ENCODE measurements at regions not wholly inside any gene's neighbourhood (a gene's known extent, or its start where the extent isn't known, plus 50 kb on each side); places are given as distances from the start of the nearest gene placed in this dataset.

- Histone ChIP-seq H3K36me3 (ENCODE audit: control insufficient read depth, insufficient read depth, low read length) (no peaks in the 10 kb centered on the region), H3K4me3 (ENCODE audit: low read depth, low read length) (no peak overlapping the region), H3K9ac (ENCODE audit: low read length) (no peak overlapping the region), H3K9me3 (ENCODE audit: control insufficient read depth, insufficient read depth, low read depth, low read length) (no peaks in the 10 kb centered on the region), H3K27me3 (ENCODE audit: control insufficient read depth, insufficient read depth, low read length) (no peaks in the 10 kb centered on the region), H3K4me1 (ENCODE audit: control insufficient read depth, insufficient read depth, low read length) (no peaks in the 10 kb centered on the region), H3K27ac (ENCODE audit: low read depth, low read length) (no peak overlapping the region)
Observed at GRCh38 chr19:31501427-31502195, 152.4 kb upstream of the TSHZ3 start.

DNA sequence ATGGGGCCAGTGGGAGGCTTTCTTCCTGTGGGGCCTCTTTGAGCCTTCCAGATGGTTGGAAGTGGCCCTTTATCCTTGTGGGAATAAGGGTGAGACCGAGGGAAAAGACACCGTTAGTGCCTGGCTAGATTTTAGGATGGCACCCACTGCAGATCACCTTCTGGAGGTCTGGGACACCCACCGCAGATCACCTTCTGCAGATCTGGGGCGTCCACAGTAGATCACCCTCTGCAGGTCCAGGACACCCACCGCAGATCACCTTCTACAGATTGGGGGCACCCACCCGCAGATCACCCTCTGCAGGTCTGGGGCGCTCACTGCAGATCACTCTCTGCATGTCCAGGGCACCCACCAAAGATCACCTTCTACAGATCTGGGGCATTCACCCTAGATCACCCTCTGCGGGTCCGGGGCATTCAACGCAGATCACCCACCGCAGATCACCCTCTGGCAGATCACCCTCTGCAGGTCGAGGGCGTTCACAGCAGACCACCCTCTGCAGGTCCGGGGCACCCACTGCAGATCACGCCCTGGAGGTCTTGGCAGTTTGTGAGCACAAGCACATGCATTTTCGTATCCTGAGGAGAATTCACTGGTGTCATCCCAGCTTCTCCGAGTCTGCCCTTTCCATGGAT, 153.4 kb upstream of the TSHZ3 start:
- Histone ChIP-seq H3K9me3 (ENCODE audit: control insufficient read depth, insufficient read depth, low read depth, low read length) (no peaks in the 10 kb centered on the region), H3K4me3 (ENCODE audit: low read depth, low read length) (no peak overlapping the region), H3K36me3 (ENCODE audit: control insufficient read depth, insufficient read depth, low read length) (no peaks in the 10 kb centered on the region), H3K4me1 (ENCODE audit: control insufficient read depth, insufficient read depth, low read length) (no peaks in the 10 kb centered on the region), H3K27ac (ENCODE audit: low read depth, low read length) (no peak overlapping the region), H3K9ac (ENCODE audit: low read length) (no peak overlapping the region), H3K27me3 (ENCODE audit: control insufficient read depth, insufficient read depth, low read length) (no peaks in the 10 kb centered on the region)

DNA sequence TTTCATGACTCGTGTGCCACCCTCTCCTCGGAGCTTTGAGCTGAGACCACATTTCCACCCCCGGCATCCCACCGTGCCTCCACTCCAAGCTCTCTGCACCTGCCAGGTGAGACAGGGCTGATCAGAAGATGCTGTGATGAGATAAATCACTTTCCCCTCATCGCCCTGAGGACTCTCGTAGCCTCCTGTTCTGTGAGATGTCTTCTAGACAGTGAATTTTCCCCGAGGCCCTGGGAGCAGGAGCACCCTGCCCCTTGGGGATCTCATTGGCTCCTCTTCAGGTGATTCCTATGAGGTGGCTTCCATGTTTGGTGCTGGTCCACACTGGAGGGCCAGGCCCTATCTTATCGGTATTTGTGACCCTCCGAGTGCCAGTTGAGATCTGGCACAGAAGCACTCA, 154.0 kb upstream of the TSHZ3 start:
- Histone ChIP-seq H3K27ac (ENCODE audit: low read depth, low read length) (no peak overlapping the region), H3K27me3 (ENCODE audit: control insufficient read depth, insufficient read depth, low read length) (no peaks in the 10 kb centered on the region), H3K9me3 (ENCODE audit: control insufficient read depth, insufficient read depth, low read depth, low read length) (no peaks in the 10 kb centered on the region), H3K4me1 (ENCODE audit: control insufficient read depth, insufficient read depth, low read length) (no peaks in the 10 kb centered on the region), H3K9ac (ENCODE audit: low read length) (no peak overlapping the region), H3K4me3 (ENCODE audit: low read depth, low read length) (no peak overlapping the region), H3K36me3 (ENCODE audit: control insufficient read depth, insufficient read depth, low read length) (no peaks in the 10 kb centered on the region)

GRCh38 chr19:31504221-31504620, 155.0 kb upstream of the TSHZ3 start:
- Histone ChIP-seq H3K4me1 (ENCODE audit: control insufficient read depth, insufficient read depth, low read length) (no peaks in the 10 kb centered on the region), H3K9ac (ENCODE audit: low read length) (no peak overlapping the region), H3K27ac (ENCODE audit: low read depth, low read length) (no peak overlapping the region), H3K9me3 (ENCODE audit: control insufficient read depth, insufficient read depth, low read depth, low read length) (no peaks in the 10 kb centered on the region), H3K36me3 (ENCODE audit: control insufficient read depth, insufficient read depth, low read length) (no peaks in the 10 kb centered on the region), H3K27me3 (ENCODE audit: control insufficient read depth, insufficient read depth, low read length) (no peaks in the 10 kb centered on the region), H3K4me3 (ENCODE audit: low read depth, low read length) (no peak overlapping the region)

- H3K4me1 ChIP-seq (ENCODE audit: control insufficient read depth, insufficient read depth, low read length), result no peaks in the 10 kb centered on the region
- no peak overlapping the region for H3K9ac ChIP-seq (ENCODE audit: low read length)
- no peaks in the 10 kb centered on the region for H3K36me3 ChIP-seq (ENCODE audit: control insufficient read depth, insufficient read depth, low read length)
- H3K4me3 ChIP-seq (ENCODE audit: low read depth, low read length), result no peak overlapping the region
- H3K27me3 ChIP-seq (ENCODE audit: control insufficient read depth, insufficient read depth, low read length), result no peaks in the 10 kb centered on the region
- H3K9me3 ChIP-seq (ENCODE audit: control insufficient read depth, insufficient read depth, low read depth, low read length), result no peaks in the 10 kb centered on the region
- H3K27ac ChIP-seq (ENCODE audit: low read depth, low read length), result no peak overlapping the region
Observed at GRCh38 chr19:31505596-31505910, 156.3 kb upstream of the TSHZ3 start.

- H3K9ac ChIP-seq (ENCODE audit: low read length), result no peak overlapping the region
- no peaks in the 10 kb centered on the region for H3K9me3 ChIP-seq (ENCODE audit: control insufficient read depth, insufficient read depth, low read depth, low read length)
- no peaks in the 10 kb centered on the region for H3K27me3 ChIP-seq (ENCODE audit: control insufficient read depth, insufficient read depth, low read length)
- H3K36me3 ChIP-seq (ENCODE audit: control insufficient read depth, insufficient read depth, low read length), result no peaks in the 10 kb centered on the region
- H3K27ac ChIP-seq (ENCODE audit: low read depth, low read length), result no peak overlapping the region
- no peak overlapping the region for H3K4me3 ChIP-seq (ENCODE audit: low read depth, low read length)
- no peaks in the 10 kb centered on the region for H3K4me1 ChIP-seq (ENCODE audit: control insufficient read depth, insufficient read depth, low read length)
Observed at GRCh38 chr19:31506102-31506501, 156.9 kb upstream of the TSHZ3 start.

DNA sequence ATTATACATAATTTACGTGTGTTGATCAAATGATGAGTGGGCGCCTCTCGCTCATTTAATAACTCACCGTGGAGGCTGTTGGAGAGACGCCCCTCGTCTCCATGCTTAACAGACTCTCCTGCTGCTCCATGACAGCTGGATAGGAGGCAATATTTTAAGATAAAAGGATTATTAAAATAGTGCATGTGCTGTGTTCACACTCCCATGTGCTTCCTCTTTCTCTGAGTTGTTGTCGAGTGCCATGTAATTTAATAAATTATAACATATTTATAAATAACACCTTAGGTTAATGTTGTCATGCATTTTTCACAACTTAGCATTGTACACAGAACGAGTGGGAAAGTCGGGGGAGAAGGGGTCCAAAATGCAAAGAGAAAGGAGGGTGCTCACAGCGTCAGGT, 161.4 kb upstream of the TSHZ3 start:
- Histone ChIP-seq H3K27ac (ENCODE audit: low read depth, low read length) (no peak overlapping the region), H3K4me3 (ENCODE audit: low read depth, low read length) (no peak overlapping the region), H3K4me1 (ENCODE audit: control insufficient read depth, insufficient read depth, low read length) (0 out of 2 replicates have a peak, but pooled peaks cover 2% of the 10 kb centered on the region), H3K36me3 (ENCODE audit: control insufficient read depth, insufficient read depth, low read length) (no peaks in the 10 kb centered on the region), H3K9ac (ENCODE audit: low read length) (no peak overlapping the region), H3K9me3 (ENCODE audit: control insufficient read depth, insufficient read depth, low read depth, low read length) (no peaks in the 10 kb centered on the region), H3K27me3 (ENCODE audit: control insufficient read depth, insufficient read depth, low read length) (no peaks in the 10 kb centered on the region)

DNA sequence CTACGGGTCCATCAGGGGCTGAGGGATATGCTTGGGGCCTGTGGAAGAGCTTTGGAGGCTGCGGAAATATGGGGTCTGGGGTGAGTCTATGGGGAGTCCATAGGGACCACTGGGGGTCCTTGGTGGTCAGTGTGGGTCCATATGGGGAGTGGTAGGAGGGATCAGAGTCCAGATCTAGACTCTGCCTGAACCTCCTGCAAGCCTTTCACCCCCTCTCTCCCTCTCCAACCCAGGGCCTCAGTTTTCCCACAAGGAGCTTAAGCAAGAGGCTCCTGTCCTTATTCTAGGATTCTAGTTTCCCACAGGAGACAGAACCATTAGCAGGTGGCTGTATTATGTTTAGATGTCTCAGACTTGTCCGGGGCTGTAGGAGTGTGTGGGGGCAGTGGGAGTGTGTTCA, 161.9 kb upstream of the TSHZ3 start:
- Histone ChIP-seq H3K27me3 (ENCODE audit: control insufficient read depth, insufficient read depth, low read length) (no peaks in the 10 kb centered on the region), H3K27ac (ENCODE audit: low read depth, low read length) (no peak overlapping the region), H3K4me1 (ENCODE audit: control insufficient read depth, insufficient read depth, low read length) (0 out of 2 replicates have a peak, but pooled peaks cover 2% of the 10 kb centered on the region), H3K9ac (ENCODE audit: low read length) (no peak overlapping the region), H3K9me3 (ENCODE audit: control insufficient read depth, insufficient read depth, low read depth, low read length) (no peaks in the 10 kb centered on the region), H3K4me3 (ENCODE audit: low read depth, low read length) (no peak overlapping the region), H3K36me3 (ENCODE audit: control insufficient read depth, insufficient read depth, low read length) (no peaks in the 10 kb centered on the region)

DNA sequence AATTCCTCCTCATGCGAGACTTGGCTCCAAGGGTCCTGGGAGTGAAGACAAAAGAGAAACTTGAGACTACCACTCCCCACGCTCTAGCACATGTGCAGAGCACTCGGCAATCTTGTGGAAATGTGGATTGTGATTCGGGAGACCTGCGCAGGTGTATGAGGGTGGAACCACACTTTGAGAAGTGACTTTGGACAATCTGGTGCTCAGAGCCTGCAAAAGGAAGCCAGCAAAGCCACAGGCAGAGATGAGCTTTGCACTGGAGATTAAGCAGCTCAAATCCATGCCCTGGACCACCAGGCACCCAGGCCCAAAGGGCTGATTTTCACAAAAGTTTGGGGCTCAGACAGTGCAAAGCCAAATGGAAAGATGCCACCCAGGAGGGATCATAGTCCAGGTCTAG, 162.5 kb upstream of the TSHZ3 start:
- peaks cover 6% of the 10 kb centered on the region; the same call in 1 of the 2 replicates for H3K4me1 ChIP-seq (ENCODE audit: control insufficient read depth, insufficient read depth, low read length)
- no peak overlapping the region for H3K4me3 ChIP-seq (ENCODE audit: low read depth, low read length)
- H3K27me3 ChIP-seq (ENCODE audit: control insufficient read depth, insufficient read depth, low read length), result no peaks in the 10 kb centered on the region
- H3K27ac ChIP-seq (ENCODE audit: low read depth, low read length), result no peak overlapping the region
- H3K9ac ChIP-seq (ENCODE audit: low read length), result no peak overlapping the region
- no peaks in the 10 kb centered on the region for H3K9me3 ChIP-seq (ENCODE audit: control insufficient read depth, insufficient read depth, low read depth, low read length)
- no peaks in the 10 kb centered on the region for H3K36me3 ChIP-seq (ENCODE audit: control insufficient read depth, insufficient read depth, low read length)

- Histone ChIP-seq H3K4me3 (ENCODE audit: low read depth, low read length) (no peak overlapping the region), H3K9me3 (ENCODE audit: control insufficient read depth, insufficient read depth, low read depth, low read length) (no peaks in the 10 kb centered on the region), H3K27ac (ENCODE audit: low read depth, low read length) (no peak overlapping the region), H3K9ac (ENCODE audit: low read length) (no peak overlapping the region), H3K4me1 (ENCODE audit: control insufficient read depth, insufficient read depth, low read length) (peaks cover 6% of the 10 kb centered on the region; the same call in 1 of the 2 replicates), H3K27me3 (ENCODE audit: control insufficient read depth, insufficient read depth, low read length) (no peaks in the 10 kb centered on the region), H3K36me3 (ENCODE audit: control insufficient read depth, insufficient read depth, low read length) (no peaks in the 10 kb centered on the region)
Observed at GRCh38 chr19:31512181-31512970, 163.1 kb upstream of the TSHZ3 start.

DNA sequence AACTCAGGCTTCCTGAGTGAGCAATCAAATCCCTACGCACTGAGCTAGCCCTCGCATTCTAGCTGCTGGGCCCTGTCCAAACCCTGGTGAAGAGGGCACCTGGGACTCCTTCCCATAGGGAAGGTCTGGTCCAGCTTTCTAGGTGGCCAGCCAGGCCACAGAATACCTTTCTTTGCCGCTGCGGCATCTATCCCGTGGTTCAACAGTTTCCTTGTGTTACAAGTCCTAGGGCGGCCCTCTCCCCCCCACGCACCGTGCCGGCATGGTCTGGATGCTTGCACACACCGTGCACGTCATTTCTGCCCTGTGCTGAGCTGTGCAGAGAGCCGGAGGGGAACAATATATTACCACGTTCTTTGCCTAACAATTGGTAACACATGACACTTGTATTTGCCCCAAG, 164.6 kb upstream of the TSHZ3 start:
- no peaks in the 10 kb centered on the region for H3K36me3 ChIP-seq (ENCODE audit: control insufficient read depth, insufficient read depth, low read length)
- peaks cover 11% of the 10 kb centered on the region for H3K4me1 ChIP-seq (ENCODE audit: control insufficient read depth, insufficient read depth, low read length)
- H3K4me3 ChIP-seq (ENCODE audit: low read depth, low read length), result no peak overlapping the region
- H3K9ac ChIP-seq (ENCODE audit: low read length), result no peak overlapping the region
- H3K27ac ChIP-seq (ENCODE audit: low read depth, low read length), result no peak overlapping the region
- no peaks in the 10 kb centered on the region for H3K9me3 ChIP-seq (ENCODE audit: control insufficient read depth, insufficient read depth, low read depth, low read length)
- H3K27me3 ChIP-seq (ENCODE audit: control insufficient read depth, insufficient read depth, low read length), result no peaks in the 10 kb centered on the region

Measured in HUES6 (cell line).